Endodermal cell (in vitro differentiated cells): ENCODE measurements at regions not wholly inside any gene's neighbourhood (a gene's known extent, or its start where the extent isn't known, plus 50 kb on each side); places are given as distances from the start of the nearest gene placed in this dataset.
A peak's percentile ranks its signal among the peaks of the same experiment; 100 is the strongest.

ENCODE experiments used
- DNase-seq: peaks from one replicate; pipeline ENCODE4 v3.0.0-alpha.2; 2017
- H3K27ac ChIP-seq: 2 replicates; pipeline ENCODE4 v1.5.1; 2013; ENCODE audit warnings: mild to moderate bottlenecking, low read depth, low read length, moderate library complexity
- H3K27me3 ChIP-seq: 2 replicates; pipeline ENCODE4 v1.6.1; 2013; ENCODE audit warnings: mild to moderate bottlenecking, low read length, moderate library complexity; ENCODE audit not compliant: insufficient read depth, control insufficient read depth, poor library complexity, severe bottlenecking
- H3K36me3 ChIP-seq: 2 replicates; pipeline ENCODE4 v1.7.0; 2013; ENCODE audit warnings: mild to moderate bottlenecking, low read length, moderate library complexity; ENCODE audit not compliant: control insufficient read depth, insufficient read depth
- H3K4me1 ChIP-seq: one replicate; pipeline ENCODE4 v1.7.0; 2013; ENCODE audit warnings: low read length; ENCODE audit not compliant: control insufficient read depth, insufficient read depth
- H3K4me3 ChIP-seq: 2 replicates; pipeline ENCODE4 v1.5.1; 2013; ENCODE audit warnings: mild to moderate bottlenecking, low read length, moderate library complexity
- H3K9ac ChIP-seq: 2 replicates; pipeline ENCODE4 v1.6.1; 2013; ENCODE audit warnings: mild to moderate bottlenecking, low read length, moderate library complexity; ENCODE audit not compliant: poor library complexity, severe bottlenecking; ENCODE audit errors: extremely low read depth
- H3K9me3 ChIP-seq: 2 replicates; pipeline ENCODE4 v1.6.1; 2013; ENCODE audit warnings: mild to moderate bottlenecking, low read length, moderate library complexity; ENCODE audit not compliant: control insufficient read depth
- H3K27ac Mint-ChIP-seq: 2 replicates; pipeline ENCODE4 v1.8.0; 2020; ENCODE audit warnings: mixed read lengths
- H3K27me3 Mint-ChIP-seq: 2 replicates; pipeline ENCODE4 v1.8.0; 2021; ENCODE audit warnings: mild to moderate bottlenecking, mixed read lengths; ENCODE audit not compliant: insufficient read depth
- H3K36me3 Mint-ChIP-seq: 2 replicates; pipeline ENCODE4 v1.8.0; 2020; ENCODE audit warnings: low read depth, mixed read lengths
- H3K4me1 Mint-ChIP-seq: 2 replicates; pipeline ENCODE4 v1.8.0; 2020; ENCODE audit warnings: mixed read lengths
- H3K4me3 Mint-ChIP-seq: 2 replicates; pipeline ENCODE4 v1.8.0; 2020; ENCODE audit warnings: mild to moderate bottlenecking, moderate library complexity, mixed read lengths
- H3K9me3 Mint-ChIP-seq: 2 replicates; pipeline ENCODE4 v1.8.0; 2020; ENCODE audit warnings: mild to moderate bottlenecking, mixed read lengths
- WGBS, 2 experiments: methylation state at CpG; one replicate each; pipeline versions ENCODE4 v1.1.5 to v1.1.7; 2013; ENCODE audit warnings: missing lambda C conversion rate in 2 of 2, mixed read lengths in 1 of 2; ENCODE audit not compliant: insufficient coverage in 1 of 2, insufficient read length in 1 of 2; 5-methylcytosine and 5-hydroxymethylcytosine counted together
- TF ChIP-seq, protein P1 (sequence below): fragments of 200-600 bp; sonication (generic); conservative IDR thresholded peaks from 2 replicates; pipeline ENCODE4 v1.5.0; 2021; ENCODE audit warnings: antibody characterized with exemption, mild to moderate bottlenecking

DNA sequence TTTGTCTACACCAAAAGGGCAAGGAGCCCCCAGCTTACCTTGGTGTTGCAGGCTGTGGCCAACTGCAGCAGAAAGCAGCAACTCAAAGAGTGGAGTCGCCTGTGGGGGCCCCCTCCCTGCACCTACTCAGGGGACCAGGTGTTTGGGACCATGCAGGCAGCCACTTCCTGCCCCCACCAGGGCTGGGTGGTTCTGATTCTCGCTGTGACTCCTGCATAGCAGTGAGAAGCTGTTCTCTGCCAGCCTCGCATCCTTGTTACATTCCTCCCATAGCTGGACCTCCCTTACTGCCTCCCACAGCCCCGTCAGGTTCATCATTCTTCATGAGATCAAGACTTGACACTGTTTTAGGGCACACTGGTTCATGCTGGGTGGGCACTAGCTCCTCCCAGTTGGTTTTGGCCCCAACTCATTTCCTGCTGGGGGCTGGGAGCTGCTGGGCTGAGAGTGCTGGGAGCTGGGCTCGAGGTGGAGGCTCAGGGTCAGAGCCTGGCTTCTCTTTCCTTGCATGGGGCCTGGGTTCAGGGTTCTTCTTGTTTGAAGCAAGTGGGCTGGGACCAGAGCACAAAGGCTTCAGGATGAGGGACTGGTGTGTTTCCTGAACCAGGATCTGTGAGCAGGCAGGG lies 146.9 kb upstream of the C1orf174 start:
- H3K9me3 ChIP-seq: no peaks in the 10 kb centered on the region
- no peaks in the 10 kb centered on the region for H3K36me3 ChIP-seq
- Mint-ChIP-seq H3K9me3 (no peaks in the 10 kb centered on the region), H3K27me3 (peaks cover 9% of the 10 kb centered on the region), H3K4me3 (no peak overlapping the region), H3K36me3 (no peaks in the 10 kb centered on the region), H3K4me1 (no peaks in the 10 kb centered on the region), H3K27ac (no peak overlapping the region)
- no peaks in the 10 kb centered on the region for H3K27me3 ChIP-seq
- H3K4me1 ChIP-seq: no peaks in the 10 kb centered on the region
- H3K9ac ChIP-seq: no peak overlapping the region
- TF ChIP-seq, protein P1, sequence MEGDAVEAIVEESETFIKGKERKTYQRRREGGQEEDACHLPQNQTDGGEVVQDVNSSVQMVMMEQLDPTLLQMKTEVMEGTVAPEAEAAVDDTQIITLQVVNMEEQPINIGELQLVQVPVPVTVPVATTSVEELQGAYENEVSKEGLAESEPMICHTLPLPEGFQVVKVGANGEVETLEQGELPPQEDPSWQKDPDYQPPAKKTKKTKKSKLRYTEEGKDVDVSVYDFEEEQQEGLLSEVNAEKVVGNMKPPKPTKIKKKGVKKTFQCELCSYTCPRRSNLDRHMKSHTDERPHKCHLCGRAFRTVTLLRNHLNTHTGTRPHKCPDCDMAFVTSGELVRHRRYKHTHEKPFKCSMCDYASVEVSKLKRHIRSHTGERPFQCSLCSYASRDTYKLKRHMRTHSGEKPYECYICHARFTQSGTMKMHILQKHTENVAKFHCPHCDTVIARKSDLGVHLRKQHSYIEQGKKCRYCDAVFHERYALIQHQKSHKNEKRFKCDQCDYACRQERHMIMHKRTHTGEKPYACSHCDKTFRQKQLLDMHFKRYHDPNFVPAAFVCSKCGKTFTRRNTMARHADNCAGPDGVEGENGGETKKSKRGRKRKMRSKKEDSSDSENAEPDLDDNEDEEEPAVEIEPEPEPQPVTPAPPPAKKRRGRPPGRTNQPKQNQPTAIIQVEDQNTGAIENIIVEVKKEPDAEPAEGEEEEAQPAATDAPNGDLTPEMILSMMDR: no peak
- DNase-seq: peak; percentile 54
- H3K4me3 ChIP-seq: no peak overlapping the region
- no peak overlapping the region for H3K27ac ChIP-seq
- WGBS, 2 experiments: 83 to 93% methylated on average over 3 to 5 of the region's 5 CpGs

DNA sequence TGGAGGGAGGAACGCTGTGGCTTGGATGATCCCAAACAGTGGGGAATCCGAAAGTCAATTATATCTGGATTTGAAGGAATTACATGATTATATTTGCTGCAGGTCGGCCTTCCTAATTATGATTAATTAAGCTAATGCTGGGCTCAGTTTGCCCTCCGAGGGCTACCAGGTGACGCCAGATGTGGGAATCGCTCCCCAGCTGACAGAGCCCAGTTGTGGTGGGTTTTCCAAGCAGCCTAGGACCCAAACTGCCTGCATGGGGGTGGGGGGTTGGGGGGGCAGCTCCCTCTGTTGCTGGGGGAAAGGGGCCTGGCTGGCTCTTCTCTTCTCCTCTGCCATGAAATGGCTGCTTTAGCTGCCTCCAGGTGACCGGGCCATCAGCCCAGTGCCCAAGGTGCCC lies 147.6 kb upstream of the C1orf174 start:
- TF ChIP-seq, protein P1: no peak
- Histone ChIP-seq H3K4me1 (no peaks in the 10 kb centered on the region), H3K27me3 (no peaks in the 10 kb centered on the region), H3K27ac (no peak overlapping the region), H3K9me3 (no peaks in the 10 kb centered on the region), H3K9ac (no peak overlapping the region), H3K36me3 (no peaks in the 10 kb centered on the region), H3K4me3 (no peak overlapping the region)
- H3K4me3 Mint-ChIP-seq: no peak overlapping the region
- H3K27ac Mint-ChIP-seq: no peak overlapping the region
- no peaks in the 10 kb centered on the region for H3K4me1 Mint-ChIP-seq
- no peak for DNase-seq
- 89 to 93% methylated on average over 7 of the region's 7 CpGs for WGBS, 2 experiments
- peaks cover 7% of the 10 kb centered on the region for H3K27me3 Mint-ChIP-seq
- no peaks in the 10 kb centered on the region for H3K9me3 Mint-ChIP-seq
- no peaks in the 10 kb centered on the region for H3K36me3 Mint-ChIP-seq

DNA sequence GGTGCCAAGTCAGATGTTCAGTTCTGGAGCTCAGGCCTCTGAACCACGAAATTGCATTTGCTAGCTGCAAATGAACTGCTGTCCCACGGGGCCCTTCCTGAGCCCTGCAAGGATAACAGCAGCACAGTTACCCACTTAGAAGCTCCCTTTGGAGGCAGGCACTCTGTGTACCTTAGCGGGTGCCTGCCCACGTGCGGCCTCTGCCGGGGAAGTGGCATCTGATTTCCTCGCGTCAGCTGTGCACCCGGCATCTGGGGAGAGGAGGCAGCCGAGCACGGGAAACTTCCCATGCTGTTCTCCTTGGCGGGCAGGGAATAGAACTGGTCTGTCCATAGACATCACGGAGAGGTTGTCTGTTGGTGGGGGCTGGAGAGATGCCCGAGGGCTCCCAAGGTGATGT lies 148.0 kb upstream of the C1orf174 start:
- TF ChIP-seq, protein P1: no peak
- H3K4me3 ChIP-seq: no peak overlapping the region
- 88 to 92% methylated on average over 4 to 14 of the region's 14 CpGs for WGBS, 2 experiments
- H3K27ac Mint-ChIP-seq: no peak overlapping the region
- DNase-seq: no peak
- no peak overlapping the region for H3K9ac ChIP-seq
- no peak overlapping the region for H3K27ac ChIP-seq
- H3K27me3 Mint-ChIP-seq: peaks cover 6% of the 10 kb centered on the region
- no peaks in the 10 kb centered on the region for H3K4me1 Mint-ChIP-seq
- H3K27me3 ChIP-seq: no peaks in the 10 kb centered on the region
- no peaks in the 10 kb centered on the region for H3K9me3 ChIP-seq
- no peaks in the 10 kb centered on the region for H3K4me1 ChIP-seq
- no peaks in the 10 kb centered on the region for H3K36me3 Mint-ChIP-seq
- no peak overlapping the region for H3K4me3 Mint-ChIP-seq
- no peaks in the 10 kb centered on the region for H3K36me3 ChIP-seq
- H3K9me3 Mint-ChIP-seq: no peaks in the 10 kb centered on the region
